ENCODE measurements at regions not wholly inside any gene's neighbourhood (a gene's known extent, or its start where the extent isn't known, plus 50 kb on each side); places are given as distances from the start of the nearest gene placed in this dataset.

DNA sequence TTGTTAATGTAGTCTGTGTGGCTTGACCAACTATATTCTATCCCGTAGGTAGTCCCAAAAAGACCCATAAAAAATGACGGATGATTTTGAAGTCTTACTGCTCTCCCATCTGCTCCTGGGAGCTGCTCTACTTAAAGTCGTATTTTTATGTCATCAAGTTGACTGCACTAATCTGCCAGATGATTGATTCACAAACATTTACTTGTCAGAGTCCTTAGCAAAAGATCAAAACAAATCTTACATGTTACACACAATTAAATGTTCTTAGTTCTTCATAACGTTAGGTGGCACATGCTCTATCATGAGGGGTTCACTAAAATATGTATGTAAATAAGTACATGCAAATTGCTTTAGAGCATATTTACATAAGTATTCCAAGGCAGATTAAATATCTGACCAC, 498.3 kb upstream of the LRRTM4 start:
- DNase-seq: no peak

DNA sequence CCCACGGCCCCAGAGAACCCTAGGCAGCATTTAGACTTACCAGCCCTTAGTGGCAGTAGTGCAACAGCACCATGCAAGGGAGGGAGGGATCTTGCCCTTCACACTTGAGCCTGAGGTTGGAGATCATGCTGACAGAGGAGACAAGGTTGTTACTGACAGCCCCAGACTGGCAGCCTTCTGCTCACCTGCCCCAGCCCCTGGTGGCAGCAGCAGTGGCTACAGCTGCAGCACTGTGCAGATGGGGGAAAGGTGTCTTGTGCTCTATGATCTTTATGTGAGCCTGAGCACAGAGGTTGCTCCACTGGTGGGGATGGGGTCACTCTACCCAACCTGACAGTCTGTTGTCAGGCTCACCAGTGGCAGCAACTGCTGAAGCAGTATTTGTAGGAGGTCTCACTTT, 501.2 kb upstream of the LRRTM4 start:
- DNase-seq: no peak

DNA sequence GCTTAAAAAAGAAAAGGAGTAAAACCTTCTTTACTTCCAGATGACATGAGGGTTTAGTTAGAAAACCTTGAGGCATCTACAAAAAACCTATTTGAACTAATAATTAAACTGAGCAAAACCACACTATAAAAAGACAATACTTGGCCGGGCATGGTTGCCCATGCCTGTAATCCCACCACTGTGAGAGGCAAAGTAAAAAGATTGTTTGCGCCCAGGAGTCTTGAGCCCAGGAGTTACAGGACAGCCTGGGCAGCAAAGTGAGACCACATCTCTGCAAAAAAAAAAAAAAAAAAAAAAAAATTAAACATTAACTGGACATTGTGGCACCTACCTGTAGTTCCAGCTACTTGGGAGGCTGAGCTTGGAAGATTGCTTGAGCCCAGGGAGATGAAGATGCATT, 502.8 kb upstream of the LRRTM4 start:
- no peak for DNase-seq

DNA sequence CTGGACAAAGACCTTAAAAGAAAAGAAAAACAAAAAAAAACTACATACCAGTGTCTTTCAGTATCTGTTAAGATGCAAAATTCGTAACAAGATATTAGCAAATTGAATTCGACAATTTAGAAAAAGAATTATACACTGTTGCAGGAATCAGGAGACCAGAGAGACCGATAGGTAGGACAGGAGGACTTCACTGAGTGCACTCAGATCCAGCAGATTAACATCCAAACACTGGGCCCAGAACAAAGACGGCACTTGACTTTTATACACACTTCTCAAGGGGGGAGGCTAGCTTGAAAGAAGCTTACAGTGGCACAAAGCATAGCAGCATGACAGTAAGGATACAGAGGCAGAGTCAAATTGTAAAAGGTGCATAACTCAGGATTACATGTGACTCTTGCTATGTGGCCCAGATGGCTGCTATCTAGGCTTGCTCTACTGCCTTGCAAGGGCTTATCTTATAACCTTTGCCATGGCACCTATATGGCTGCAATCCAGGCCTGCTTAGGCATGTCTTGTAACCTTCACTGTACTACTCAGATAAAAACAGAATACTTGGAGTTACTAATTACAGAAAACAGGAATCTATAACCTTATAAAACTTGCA, 507.3 kb upstream of the LRRTM4 start:
- no peak for DNase-seq

DNA sequence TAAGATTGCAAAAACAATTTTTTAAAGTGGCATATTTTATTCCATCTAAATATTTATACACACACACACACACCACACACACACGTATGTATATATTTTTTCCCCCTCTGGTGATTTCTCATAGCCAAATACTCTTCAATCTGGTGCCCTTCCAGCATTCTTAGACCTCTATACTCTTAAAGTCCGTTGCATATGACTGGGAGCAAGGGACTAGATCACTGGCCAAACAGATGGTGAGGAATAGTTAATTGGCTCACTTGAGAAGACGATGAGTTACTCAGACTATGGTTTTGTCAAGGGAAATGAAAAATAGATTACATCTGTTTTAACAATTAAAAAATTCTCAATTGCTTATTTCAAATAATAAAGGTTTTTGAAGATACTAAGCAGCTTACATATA, 512.5 kb upstream of the LRRTM4 start:
- no peak for DNase-seq

DNA sequence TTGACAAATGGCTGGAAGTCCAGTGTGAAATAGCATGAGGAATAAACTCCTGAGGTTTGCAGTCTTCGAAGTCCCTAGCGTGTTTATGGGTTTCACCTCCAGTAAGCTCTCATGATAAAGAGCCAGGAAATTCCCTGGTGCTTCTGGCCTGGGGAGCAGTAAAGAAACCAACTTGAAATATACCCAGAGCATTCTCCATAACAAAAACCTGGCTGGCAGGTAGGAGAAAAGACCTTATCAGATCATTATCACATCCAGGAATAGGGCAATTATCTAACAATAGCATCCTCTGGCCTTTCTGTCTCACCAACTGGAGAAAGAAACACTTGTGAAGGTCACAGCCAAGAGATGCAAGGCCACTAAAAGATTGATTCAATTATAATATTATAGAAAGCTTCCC, 513.6 kb upstream of the LRRTM4 start:
- DNase-seq: no peak

DNA sequence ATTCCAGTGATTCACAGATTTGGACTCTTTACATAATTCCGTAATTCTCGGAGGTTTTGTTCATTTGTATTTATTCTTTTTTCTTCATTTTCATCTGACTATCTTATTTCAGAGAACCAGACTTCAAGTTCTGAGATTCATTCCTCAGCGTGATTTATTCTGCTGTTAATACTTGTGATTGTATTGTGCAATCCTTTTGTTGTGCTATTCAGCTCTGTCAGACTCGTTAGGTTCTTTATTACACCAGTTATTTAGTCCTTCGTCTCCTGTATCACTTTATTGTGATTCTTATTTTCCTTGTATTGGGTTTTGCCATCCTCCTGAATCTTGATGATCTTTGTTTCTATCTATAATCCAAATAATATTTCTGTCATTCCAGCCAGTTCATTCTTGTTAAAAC, 529.3 kb upstream of the LRRTM4 start:
- no peak for DNase-seq

DNA sequence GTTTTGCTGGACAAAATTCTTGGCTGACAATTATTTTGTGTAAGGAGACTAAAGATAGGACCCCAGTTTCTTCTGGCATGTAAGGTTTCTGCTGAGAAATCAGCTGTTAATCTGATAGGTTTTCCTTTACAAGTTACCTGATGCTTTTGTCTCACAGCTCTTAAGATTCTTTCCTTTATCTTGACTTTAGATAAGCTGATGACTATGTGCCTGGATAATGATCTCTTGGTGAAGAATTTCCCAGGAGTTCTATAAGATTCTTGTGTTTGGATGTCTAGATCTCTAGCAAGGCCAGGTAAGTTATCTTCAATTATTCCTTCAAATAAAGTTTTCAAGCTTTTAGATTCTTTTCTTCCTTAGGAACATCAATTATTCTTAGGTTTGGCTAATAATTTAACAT, 534.8 kb upstream of the LRRTM4 start:
- no peak for DNase-seq

DNA sequence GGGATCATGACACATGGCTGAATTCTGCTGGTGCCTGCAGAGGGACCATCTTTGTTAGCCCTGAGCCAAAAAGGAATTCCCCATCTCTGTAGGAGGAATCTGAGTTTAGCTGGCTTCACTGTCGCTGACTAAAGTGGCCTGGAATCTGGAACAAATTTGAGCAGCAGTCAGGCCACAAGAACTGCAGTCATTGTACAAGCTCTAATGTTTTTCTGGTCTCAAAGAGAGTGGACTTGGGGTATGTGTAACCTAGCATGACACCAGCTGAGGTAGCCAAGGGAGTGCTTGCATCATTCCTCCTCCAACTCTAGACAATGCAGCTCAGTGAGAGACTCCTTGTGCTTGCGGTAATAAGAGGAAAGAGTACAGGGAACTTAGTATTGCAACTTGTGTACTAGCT, 539.1 kb upstream of the LRRTM4 start:
- peak in 3 of 58 donors; percentile 3 to 29 (median 26) for DNase-seq

DNA sequence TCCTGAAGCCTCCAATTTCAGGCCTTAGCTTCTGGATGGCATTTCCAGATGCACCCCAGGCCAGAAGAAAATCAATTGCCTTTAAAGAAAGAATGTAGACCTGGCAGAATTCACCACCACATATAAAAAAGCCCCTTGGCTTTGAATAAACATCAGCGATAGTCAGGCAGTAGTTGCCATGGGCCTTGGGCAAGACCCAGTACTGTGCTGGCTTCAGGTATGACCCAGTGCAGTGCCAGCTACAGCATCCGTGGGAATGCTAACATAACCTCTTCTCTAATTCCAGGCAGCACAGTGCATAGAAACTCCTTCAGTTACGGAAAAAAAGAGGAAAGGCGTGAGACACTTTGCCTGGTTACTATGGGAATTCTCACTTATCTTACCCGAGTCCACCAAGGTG, 539.6 kb upstream of the LRRTM4 start:
- peak in 1 of 58 donors; percentile 29 for DNase-seq

DNA sequence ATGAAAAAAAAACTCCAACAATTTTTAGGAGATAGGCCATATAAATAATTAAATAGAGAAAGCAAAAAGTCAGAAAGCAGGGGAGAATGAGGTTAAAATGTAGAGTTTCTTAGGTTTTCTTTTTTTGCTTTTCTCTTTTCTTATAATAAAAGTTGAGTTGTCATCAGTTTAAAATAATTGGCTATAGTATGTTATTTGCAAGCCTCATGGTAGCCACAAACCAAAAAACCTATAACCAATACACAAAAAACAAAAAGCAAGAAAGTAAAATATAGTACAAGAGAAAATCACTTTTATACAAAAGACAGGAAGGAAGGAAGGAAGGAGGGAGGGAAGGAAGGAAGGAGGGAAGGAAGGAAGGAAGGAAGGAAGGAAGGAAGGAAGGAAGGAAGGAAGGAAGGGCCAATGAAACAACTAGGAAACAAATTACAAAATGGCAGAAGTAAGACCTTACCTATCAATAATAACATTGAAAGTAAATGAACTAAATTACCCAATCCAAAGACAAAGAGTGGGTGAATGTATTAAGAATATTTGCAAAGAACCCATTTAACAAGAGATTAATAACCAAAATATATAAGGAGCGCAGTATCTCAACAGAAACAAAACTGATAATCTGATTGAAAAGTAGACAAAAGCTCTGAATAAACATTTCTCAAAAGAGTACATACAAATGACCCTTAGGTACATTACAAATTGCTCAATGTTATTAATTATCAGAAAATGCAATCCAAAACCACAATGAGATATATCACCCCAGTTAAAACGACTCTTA, 541.3 kb upstream of the LRRTM4 start:
- no peak for DNase-seq

DNA sequence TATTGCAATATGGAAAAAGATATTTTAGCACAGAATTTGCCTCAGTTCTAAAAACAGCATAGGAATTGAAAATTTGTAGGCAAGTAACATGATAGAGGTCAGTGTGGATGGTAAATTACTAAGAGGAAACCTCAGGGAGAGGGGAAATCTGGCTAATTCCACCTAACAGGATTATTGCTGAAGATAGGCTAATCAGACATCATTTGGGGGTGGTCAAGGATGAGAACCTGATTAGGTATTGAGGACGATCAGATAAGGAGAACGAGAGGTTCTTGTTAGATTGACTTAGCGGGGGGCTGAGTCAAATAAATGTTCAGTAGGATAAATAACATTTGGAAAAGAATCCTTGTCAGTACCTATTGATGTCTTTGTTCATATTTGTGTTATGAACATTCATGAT, 543.2 kb upstream of the LRRTM4 start:
- DNase-seq: no peak

DNA sequence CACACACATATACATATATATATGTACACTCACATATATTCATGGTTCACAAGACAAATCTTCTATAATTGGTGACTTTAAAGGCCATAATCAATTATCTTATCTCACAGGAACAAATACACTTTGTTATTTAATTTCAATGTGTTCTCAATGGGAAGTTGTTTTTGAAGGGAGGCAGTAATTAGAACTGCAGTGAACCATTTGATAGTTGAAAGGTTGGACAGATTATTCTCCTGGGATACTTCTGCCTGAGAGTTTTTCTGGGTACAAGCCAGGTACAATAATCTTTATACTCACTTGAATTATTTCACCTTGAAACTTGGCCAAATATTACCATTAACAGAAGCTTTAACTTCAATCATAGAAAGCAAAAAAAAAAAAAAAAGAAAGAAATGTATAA, 546.6 kb upstream of the LRRTM4 start:
- no peak for DNase-seq

DNA sequence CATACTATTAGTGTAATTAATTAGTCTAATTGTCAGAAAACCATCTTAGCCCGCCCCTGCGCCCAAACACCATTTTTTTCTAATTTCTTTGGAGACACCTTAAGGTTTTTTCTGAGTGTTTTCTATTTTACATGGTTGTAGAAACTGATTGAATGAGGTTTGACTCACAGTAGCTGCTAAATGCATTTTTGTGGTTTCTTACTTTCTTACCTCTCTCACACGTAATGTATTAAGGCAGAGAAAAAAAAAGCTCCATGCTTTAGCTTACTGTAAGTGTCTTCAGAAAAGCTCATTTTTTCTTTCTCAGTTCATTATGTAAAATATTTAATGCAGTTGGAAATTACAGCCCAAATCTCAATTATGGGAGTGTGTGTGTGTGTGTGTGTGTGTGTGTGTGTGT, 548.5 kb upstream of the LRRTM4 start:
- DNase-seq: no peak

DNA sequence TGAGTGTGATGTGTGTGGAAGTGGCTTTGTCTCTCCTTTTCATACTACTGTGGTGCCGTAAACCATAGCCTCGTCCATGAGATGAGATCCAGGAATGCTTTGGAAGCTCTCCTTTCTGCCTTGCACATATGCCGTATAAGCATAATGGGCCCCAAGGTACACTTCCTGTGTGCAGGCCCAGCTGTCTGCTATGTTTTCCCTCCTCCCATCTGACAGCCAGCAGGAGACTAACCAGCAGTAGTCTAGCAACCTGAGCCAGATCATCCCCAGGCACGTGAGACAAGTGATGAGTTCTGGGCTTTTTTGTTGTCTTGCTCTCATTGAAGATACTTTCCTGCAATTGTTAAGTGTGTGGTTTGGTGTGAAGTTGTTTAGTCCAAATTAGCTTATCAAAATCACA, 555.5 kb upstream of the LRRTM4 start:
- DNase-seq: no peak

DNA sequence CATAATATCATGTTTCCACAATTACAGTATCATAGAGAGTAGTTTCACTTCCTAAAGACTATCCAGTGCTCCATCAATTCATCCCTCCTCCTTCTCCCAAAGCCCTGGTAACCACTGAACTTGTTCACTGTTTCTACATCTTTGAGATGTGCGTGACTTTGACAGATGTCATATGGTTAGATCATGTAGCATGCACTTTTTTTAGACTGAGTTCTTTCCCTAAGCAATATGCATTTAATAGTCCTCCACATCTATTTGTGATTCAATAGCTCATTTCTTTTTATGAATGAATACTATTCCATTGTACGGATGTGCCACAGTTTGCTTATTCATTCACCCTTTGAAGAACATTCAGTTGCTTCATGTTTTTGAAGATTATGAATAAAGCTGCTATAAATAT, 560.4 kb upstream of the LRRTM4 start:
- DNase-seq: no peak

DNA sequence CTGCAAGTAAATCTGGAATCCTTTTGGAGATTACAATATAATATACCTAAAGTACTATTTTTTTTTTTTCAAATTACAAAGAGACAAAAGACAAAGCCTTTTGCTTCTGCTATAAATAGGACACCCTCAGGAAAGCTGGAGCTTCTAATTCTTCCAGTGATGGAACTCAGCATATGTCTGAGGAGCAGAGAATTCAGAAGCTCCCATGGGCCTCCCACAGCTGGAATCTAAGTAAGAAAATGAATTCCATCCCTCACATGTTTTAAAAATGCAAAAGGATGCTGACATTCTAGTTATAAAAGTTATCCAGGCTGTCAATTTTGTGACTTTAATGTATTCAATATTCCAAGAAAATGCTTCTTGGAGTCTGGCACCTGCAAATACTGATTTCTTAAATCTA, 571.3 kb upstream of the LRRTM4 start:
- DNase-seq: no peak

DNA sequence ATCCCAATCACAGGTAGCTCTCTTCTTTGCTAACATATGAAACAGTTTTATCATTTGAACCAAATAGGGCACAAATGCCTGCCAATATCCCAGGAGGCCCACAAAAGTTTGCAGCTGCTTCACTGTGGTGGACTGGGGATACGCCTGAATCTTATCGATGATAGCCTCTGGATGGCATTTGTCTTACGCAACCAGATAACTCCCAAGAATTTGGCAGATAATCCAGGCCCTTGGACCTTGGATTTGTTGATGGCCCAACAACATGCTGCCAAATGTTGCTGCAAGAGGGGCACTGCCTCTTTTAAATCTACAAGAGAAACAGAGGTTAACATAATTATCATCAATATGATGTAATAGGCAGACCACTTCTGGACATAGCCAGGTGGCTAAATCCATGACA, 587.1 kb upstream of the LRRTM4 start:
- no peak for DNase-seq

DNA sequence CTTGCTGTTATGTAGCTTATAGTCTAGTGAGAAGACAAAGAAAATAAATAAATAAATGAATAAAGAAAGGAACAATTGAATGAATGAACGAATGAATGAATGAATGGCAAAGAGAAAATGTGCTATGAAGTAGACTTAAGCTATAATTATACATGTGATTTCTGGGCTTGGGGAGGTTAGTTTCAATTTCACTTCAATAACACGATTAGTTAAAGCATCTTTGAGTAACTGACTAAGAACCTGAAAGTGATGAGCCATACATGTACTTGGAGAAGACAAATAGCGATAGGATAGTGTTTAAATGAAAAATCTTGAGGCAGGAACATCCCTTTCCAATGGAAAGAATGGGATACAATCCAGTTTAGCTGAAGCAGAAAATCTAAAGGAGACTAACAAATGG, 593.1 kb upstream of the LRRTM4 start:
- DNase-seq: no peak

DNA sequence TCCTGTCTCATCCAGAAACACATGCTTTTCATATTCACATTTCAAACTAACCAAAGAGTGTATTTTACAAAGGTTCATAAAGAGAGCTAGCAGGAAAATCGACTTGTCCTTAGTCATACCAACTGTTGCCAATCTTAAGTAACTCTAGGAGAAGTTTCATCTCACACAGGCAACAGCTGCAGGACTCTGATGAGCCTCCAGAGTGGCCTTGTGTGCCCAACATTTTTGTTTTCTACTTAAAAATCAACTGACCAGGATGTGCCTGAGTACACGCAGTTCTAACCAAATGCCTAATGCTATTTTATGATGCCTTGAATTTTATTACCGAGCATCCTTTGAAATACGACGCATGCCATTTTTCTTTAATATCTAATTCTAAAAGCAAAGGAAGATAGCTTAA, 595.9 kb upstream of the LRRTM4 start:
- no peak for DNase-seq

DNA sequence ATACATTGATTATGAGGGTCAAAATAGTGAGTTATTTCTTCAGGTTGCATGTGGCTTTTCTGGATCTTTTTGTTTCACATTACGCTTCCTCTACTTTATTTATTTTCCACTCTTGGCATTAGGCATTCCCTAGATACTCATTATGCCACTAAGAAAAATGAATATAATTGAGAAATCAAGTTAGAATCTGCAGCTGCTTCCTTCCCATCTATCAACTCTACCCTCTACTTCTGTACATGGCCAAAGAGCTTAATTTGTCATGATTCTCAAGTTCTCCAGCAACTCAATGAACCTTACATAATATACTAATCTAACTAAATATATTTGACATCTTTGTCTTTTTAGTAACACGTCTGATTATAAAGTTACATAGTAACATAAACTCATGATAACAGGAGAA, 598.1 kb upstream of the LRRTM4 start:
- no peak for DNase-seq

DNA sequence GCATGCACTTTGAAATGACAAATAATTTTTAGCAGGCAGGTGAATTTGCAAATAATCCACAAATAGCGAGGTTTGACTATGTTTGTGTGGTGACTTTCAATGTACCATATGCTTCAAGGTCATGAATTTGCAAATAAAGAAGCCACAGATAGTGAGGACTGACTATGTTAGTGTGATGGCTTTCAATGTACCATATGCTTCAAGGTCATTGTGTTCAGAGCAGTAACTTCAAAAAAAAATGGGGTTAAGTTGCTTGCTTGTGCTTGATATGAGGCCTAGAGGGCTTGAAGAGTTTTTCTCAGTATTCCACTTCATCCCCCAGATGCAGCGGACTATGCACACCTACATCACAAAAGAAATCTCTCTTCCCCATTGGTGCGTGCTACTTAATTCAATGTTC, 602.9 kb upstream of the LRRTM4 start:
- no peak for DNase-seq

DNA sequence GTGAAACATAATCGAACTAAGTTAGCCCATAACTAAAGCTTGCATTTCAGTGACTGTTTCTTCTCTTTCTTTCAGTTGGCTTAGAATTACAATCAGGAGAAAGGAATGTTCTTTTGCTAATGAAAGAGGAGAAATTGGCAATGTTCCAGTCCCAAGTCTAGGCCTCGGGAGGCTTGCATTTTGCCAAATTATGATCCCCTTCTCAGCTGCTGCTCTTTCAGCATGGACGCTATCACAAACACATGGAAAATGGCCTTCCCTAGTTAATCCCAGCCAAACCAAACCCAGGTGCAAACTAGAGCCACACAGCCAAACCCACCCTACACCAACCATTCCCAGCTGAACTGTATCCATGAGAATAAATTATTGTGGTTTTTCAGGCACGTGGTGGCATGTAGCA, 605.2 kb upstream of the LRRTM4 start:
- no peak for DNase-seq
